GM12874 (cell line): ENCODE measurements at regions not wholly inside any gene's neighbourhood (a gene's known extent, or its start where the extent isn't known, plus 50 kb on each side); places are given as distances from the start of the nearest gene placed in this dataset.

Experiments
- TF ChIP-seq, protein P1 (sequence below): IDR thresholded peaks from 2 replicates; pipeline ENCODE4 v1.5.1; 2011; ENCODE audit warnings: low read depth, mild to moderate bottlenecking, control low read depth, low read length, moderate library complexity; ENCODE audit not compliant: insufficient read depth

DNA sequence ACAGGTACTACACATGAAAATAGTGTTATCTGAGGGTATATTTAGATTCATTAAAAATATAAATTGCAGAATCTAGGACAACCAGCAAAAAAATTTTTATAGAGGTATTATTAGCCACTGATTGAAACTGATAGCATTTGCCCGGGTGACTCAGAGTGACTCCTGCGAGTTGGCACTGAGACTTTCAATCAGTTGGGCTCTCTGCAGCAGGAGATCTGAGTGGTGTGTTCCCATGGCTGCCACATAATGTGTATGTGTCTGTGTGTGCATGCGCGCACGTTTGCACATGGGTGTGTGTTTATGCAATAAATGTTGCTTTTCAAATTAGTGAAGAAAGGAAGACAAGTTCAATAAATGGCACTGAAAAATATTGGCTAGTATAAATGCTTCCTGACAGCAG is 100.1 kb upstream of the MRPS30 start:
- TF ChIP-seq, protein P1, sequence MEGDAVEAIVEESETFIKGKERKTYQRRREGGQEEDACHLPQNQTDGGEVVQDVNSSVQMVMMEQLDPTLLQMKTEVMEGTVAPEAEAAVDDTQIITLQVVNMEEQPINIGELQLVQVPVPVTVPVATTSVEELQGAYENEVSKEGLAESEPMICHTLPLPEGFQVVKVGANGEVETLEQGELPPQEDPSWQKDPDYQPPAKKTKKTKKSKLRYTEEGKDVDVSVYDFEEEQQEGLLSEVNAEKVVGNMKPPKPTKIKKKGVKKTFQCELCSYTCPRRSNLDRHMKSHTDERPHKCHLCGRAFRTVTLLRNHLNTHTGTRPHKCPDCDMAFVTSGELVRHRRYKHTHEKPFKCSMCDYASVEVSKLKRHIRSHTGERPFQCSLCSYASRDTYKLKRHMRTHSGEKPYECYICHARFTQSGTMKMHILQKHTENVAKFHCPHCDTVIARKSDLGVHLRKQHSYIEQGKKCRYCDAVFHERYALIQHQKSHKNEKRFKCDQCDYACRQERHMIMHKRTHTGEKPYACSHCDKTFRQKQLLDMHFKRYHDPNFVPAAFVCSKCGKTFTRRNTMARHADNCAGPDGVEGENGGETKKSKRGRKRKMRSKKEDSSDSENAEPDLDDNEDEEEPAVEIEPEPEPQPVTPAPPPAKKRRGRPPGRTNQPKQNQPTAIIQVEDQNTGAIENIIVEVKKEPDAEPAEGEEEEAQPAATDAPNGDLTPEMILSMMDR, result no peak

DNA sequence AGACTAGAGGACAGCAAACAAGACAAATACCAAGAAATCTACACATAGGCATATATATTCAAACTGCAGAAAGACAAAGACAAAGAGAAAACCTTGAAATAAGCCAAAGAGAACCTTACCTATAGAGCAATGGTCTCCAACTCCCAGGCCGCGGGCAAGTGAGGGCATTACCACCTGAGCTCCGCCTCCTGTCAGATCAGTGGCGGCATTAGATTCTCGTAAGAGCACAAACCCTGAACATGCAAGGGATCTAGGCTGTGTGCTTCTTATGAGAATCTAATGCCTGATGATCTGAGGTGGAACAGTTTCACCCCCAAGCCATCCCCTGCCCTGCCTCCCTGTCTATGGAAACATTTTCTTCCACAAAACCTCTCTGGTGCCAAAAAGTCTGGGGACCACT is 101.0 kb upstream of the MRPS30 start:
- TF ChIP-seq, protein P1, result no peak

DNA sequence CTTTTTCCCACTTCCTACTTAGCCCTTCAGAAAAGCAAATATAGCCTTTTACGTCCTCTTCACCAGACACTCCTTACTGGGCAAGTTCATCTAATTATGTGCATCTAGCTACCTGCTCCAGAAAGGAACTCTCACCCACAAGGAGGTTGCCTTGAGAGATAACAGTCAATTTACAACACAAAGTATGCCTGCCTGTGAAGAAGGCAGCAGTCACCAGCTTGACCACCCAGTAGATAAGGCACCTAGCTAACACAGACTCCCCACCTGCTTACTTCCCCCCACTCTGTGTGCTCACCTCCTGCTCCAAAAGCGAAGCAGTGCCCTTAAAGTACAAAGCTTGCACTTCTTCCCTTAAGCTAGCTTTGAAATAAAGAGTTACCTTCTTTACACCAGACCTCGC is 111.7 kb upstream of the MRPS30 start:
- TF ChIP-seq, protein P1, result no peak

DNA sequence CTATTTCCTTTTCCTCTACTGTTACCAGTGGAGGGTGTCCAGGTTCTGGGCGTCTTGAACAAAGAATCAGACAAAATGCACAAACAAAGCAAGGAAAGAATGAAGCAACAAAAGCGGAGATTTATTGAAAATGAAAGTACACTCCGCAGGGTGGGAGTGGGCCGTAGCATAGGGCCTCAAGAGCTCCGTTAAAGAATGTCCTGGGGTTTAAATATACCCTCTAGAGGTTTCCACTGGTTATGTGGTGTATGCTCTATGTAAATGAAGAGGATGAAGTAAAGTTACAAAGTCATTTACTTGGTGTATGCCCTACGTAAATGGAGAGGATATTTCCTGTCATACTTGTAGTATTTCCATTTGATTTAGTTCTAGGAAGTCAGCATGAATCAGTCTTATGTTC is 113.5 kb upstream of the MRPS30 start:
- TF ChIP-seq, protein P1, result no peak

DNA sequence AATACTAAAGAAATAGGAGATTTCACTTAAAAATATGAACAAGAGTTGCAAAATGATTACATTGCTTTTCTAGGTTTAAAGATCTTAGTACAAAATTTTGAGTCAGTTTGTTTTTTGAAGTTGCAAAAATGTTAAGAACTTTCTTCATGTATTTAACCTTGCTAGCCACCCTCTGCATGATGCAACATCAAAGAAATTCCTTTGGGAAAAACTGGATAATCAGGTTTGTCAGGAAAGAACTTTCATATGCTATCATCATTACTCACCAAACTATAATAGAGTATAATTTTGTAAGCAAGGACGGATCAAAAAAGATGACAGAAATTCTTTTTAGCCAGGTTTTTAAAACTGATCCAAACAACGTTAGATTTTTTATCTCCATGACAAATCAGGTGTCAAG is 116.9 kb upstream of the MRPS30 start:
- TF ChIP-seq, protein P1, result no peak

DNA sequence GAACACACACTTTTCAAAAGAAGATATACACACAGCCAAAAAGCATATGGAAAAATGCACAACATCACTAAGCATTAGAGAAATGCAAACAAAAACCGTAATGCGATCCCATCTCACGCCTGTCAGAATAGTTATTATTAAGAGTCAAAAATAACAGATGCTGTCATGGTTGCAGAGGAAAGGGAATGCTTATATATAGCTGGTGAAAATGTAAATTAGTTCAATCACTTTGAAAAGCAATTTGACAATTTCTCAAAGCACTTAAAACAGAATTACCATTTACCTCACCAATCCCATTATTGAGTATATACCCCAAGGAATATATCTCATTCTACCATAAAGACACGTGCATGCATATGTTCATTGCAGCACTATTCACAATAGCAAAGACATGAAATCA is 126.8 kb upstream of the MRPS30 start:
- TF ChIP-seq, protein P1, result no peak

DNA sequence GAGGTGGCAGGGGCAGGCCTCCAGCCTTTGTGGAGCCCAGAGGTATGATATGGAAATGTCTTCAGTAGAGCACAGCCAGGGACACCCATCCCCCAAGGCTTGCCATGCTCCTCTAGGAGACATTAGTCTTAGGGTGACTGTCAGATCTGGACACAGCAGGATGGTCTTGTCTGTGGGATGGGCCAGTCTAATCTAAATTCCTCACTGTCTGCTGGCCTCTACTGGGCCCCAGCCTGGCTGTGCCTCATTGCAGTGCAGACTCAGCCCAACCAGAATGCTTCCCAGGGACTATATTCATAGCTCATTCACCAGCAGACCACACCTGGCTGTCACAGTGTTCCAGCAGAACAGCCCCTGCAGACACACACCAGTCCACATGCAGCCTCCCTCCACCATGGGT is 129.5 kb upstream of the MRPS30 start:
- TF ChIP-seq, protein P1, result no peak

DNA sequence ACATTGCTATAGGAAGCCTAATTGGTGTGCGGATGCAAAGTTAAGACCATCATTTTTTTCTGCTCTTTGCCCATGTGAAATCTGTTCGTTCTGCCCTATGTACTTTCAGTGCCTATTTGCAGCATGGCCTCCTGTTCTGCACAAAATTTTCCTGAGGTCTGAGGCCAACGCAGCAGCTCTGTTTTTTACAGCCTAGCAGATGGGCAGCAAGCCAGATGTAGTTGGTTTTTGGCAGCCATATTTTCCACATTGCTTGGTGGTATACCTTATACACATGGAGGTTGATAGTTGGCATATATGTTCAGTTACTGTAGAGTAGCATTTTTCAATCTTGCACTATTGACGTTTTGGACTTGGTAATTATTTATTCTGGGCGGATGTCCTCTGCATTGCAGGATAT is 133.5 kb upstream of the MRPS30 start:
- TF ChIP-seq, protein P1, result no peak
